Hepatocyte (in vitro differentiated cells): ENCODE measurements at regions not wholly inside any gene's neighbourhood (a gene's known extent, or its start where the extent isn't known, plus 50 kb on each side); places are given as distances from the start of the nearest gene placed in this dataset.

Experiments used
- EZH2phosphoT487 ChIP-seq: fragments of 200-600 bp; sonication (generic); IDR thresholded peaks from one replicate; pipeline ENCODE4 v1.6.1; 2018; ENCODE audit warnings: antibody characterized with exemption, mild to moderate bottlenecking, low read depth, moderate library complexity; ENCODE audit not compliant: unreplicated experiment, severe bottlenecking
- TF ChIP-seq, protein P1 (sequence below): fragments of 200-600 bp; sonication (generic); IDR thresholded peaks from 2 replicates; pipeline ENCODE4 v1.5.1; 2016; ENCODE audit warnings: antibody characterized with exemption, mild to moderate bottlenecking; ENCODE audit not compliant: poor library complexity

DNA sequence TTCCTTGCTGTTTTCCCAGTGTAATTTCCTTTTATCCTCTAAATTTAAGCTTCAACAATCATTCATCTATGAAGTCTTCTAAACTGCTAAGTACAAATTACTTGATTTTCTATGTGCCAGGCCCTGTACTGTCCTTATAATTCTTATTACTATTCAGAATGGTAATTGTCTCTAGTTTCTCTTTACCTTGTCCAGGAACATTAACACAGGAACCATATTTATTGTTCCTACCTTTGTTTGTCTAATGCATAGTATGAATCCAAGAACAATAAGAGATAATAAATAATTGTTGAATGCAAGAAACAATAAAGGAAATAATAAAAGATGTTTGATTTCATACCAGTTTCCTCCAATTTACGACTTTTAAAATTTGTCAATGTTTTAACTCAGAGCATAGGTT lies 1083.2 kb downstream of the ROBO2 start:
- TF ChIP-seq, protein P1, sequence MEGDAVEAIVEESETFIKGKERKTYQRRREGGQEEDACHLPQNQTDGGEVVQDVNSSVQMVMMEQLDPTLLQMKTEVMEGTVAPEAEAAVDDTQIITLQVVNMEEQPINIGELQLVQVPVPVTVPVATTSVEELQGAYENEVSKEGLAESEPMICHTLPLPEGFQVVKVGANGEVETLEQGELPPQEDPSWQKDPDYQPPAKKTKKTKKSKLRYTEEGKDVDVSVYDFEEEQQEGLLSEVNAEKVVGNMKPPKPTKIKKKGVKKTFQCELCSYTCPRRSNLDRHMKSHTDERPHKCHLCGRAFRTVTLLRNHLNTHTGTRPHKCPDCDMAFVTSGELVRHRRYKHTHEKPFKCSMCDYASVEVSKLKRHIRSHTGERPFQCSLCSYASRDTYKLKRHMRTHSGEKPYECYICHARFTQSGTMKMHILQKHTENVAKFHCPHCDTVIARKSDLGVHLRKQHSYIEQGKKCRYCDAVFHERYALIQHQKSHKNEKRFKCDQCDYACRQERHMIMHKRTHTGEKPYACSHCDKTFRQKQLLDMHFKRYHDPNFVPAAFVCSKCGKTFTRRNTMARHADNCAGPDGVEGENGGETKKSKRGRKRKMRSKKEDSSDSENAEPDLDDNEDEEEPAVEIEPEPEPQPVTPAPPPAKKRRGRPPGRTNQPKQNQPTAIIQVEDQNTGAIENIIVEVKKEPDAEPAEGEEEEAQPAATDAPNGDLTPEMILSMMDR = no peak
- no peak for TF ChIP-seq EZH2phosphoT487
